ENCODE measurements at regions not wholly inside any gene's neighbourhood (a gene's known extent, or its start where the extent isn't known, plus 50 kb on each side); places are given as distances from the start of the nearest gene placed in this dataset.

GRCh38 chr6:80541181-80541580 is 434.7 kb downstream of the BCKDHB start:
- no peak for TF ChIP-seq CTCF (IDR thresholded peaks at IDR 0.05; ENCODE audit: insufficient read depth, low read length, severe bottlenecking)
- FAIRE-seq (peak; percentile 93), DNase-seq (ENCODE audit: low read depth) (peak; percentile 95)
- Histone ChIP-seq H3K36me3 (ENCODE audit: control insufficient read depth, insufficient read depth, low read length) (no peaks in the 10 kb centered on the region), H3K27me3 (ENCODE audit: control insufficient read depth, insufficient read depth, low read length) (no peaks in the 10 kb centered on the region), H3K4me3 (ENCODE audit: low read depth, low read length) (no peak overlapping the region)

- DNase-seq (ENCODE audit: low read depth) (peak; percentile 45), FAIRE-seq (no peak)
- no peak for TF ChIP-seq CTCF (IDR thresholded peaks at IDR 0.05; ENCODE audit: insufficient read depth, low read length, severe bottlenecking)
Measured at GRCh38 chr6:80540700-80541099, 434.2 kb downstream of the BCKDHB start.

GRCh38 chr6:80537118-80537972 is 430.9 kb downstream of the BCKDHB start:
- FAIRE-seq = no peak

More at GRCh38 chr6:80540700-80541099, 434.2 kb downstream of the BCKDHB start:
- Histone ChIP-seq H3K4me3 (ENCODE audit: low read depth, low read length) (no peak overlapping the region), H3K36me3 (ENCODE audit: control insufficient read depth, insufficient read depth, low read length) (no peaks in the 10 kb centered on the region), H3K27me3 (ENCODE audit: control insufficient read depth, insufficient read depth, low read length) (no peaks in the 10 kb centered on the region)

GRCh38 chr6:80535914-80536565 is 429.6 kb downstream of the BCKDHB start:
- no peak overlapping the region for H3K4me3 ChIP-seq (ENCODE audit: low read depth, low read length)
- H3K27me3 ChIP-seq (ENCODE audit: control insufficient read depth, insufficient read depth, low read length) = no peaks in the 10 kb centered on the region
- no peaks in the 10 kb centered on the region for H3K36me3 ChIP-seq (ENCODE audit: control insufficient read depth, insufficient read depth, low read length)
- FAIRE-seq (no peak), DNase-seq (ENCODE audit: low read depth) (peak; percentile 81)
- no peak for TF ChIP-seq CTCF (IDR thresholded peaks at IDR 0.05; ENCODE audit: insufficient read depth, low read length, severe bottlenecking)

More at GRCh38 chr6:80537118-80537972, 430.9 kb downstream of the BCKDHB start:
- no peak for DNase-seq (ENCODE audit: low read depth)
- Histone ChIP-seq H3K36me3 (ENCODE audit: control insufficient read depth, insufficient read depth, low read length) (no peaks in the 10 kb centered on the region), H3K27me3 (ENCODE audit: control insufficient read depth, insufficient read depth, low read length) (no peaks in the 10 kb centered on the region), H3K4me3 (ENCODE audit: low read depth, low read length) (no peak overlapping the region)
- TF ChIP-seq CTCF (IDR thresholded peaks at IDR 0.05; ENCODE audit: insufficient read depth, low read length, severe bottlenecking) = no peak

GRCh38 chr6:80531681-80532619 is 425.5 kb downstream of the BCKDHB start:
- no peak for TF ChIP-seq CTCF (IDR thresholded peaks at IDR 0.05; ENCODE audit: insufficient read depth, low read length, severe bottlenecking)
- H3K36me3 ChIP-seq (ENCODE audit: control insufficient read depth, insufficient read depth, low read length) = no peaks in the 10 kb centered on the region
- DNase-seq (ENCODE audit: low read depth) (peak; percentile 57), FAIRE-seq (no peak)
- no peaks in the 10 kb centered on the region for H3K27me3 ChIP-seq (ENCODE audit: control insufficient read depth, insufficient read depth, low read length)
- H3K4me3 ChIP-seq (ENCODE audit: low read depth, low read length) = no peak overlapping the region
